ENCODE measurements at regions not wholly inside any gene's neighbourhood (a gene's known extent, or its start where the extent isn't known, plus 50 kb on each side); places are given as distances from the start of the nearest gene placed in this dataset.

DNA sequence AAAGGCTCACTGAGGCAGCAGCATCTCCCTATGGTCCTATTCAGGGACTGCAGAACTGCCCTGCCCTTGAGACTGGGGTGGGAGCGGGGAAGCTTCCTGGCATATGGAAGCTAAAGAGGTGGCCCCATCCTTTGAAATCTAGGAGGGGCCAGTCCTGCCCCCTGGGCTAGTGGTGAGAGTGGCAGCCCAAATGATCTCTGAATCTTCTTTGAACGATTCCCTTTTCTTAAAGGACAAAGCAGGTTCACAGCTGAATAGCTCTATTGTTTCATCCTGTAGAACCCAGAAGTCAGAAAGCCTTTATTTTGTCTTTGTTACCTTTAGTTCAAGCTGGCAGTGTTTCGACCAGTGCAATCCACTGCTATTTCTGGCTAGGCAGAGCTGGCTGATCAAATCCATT, 741.9 kb downstream of the IRX1 start:
- Mint-ChIP-seq H3K36me3 (ENCODE audit: insufficient read depth, unreplicated experiment) (no peaks in the 10 kb centered on the region), H3K27ac (ENCODE audit: unreplicated experiment) (no peak overlapping the region), H3K4me3 (ENCODE audit: unreplicated experiment) (no peak overlapping the region), H3K27me3 (ENCODE audit: insufficient read depth, unreplicated experiment) (no peaks in the 10 kb centered on the region), H3K9me3 (ENCODE audit: unreplicated experiment) (no peaks in the 10 kb centered on the region), H3K4me1 (ENCODE audit: low read depth, unreplicated experiment) (no peaks in the 10 kb centered on the region)
- H3K4me1 ChIP-seq: no peaks in the 10 kb centered on the region
- CTCF ChIA-PET: no interaction called here
- no peak overlapping the region for H3K4me3 ChIP-seq (ENCODE audit: low read depth, low read length)
- H3K9me3 ChIP-seq: no peaks in the 10 kb centered on the region
- DNase-seq: no peak
- TF ChIP-seq, protein P1, sequence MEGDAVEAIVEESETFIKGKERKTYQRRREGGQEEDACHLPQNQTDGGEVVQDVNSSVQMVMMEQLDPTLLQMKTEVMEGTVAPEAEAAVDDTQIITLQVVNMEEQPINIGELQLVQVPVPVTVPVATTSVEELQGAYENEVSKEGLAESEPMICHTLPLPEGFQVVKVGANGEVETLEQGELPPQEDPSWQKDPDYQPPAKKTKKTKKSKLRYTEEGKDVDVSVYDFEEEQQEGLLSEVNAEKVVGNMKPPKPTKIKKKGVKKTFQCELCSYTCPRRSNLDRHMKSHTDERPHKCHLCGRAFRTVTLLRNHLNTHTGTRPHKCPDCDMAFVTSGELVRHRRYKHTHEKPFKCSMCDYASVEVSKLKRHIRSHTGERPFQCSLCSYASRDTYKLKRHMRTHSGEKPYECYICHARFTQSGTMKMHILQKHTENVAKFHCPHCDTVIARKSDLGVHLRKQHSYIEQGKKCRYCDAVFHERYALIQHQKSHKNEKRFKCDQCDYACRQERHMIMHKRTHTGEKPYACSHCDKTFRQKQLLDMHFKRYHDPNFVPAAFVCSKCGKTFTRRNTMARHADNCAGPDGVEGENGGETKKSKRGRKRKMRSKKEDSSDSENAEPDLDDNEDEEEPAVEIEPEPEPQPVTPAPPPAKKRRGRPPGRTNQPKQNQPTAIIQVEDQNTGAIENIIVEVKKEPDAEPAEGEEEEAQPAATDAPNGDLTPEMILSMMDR (IDR thresholded peaks at IDR 0.05; ENCODE audit: insufficient read depth in 1 of 2, low read depth in 1 of 2, low read length in 1 of 2, severe bottlenecking in 1 of 2, unreplicated experiment in 1 of 2): no peak
- POLR2A ChIA-PET: no interaction called here
- intact Hi-C loops (cut with micrococcal nuclease; ENCODE audit: unreplicated experiment): no loop called here
- no peaks in the 10 kb centered on the region for H3K27me3 ChIP-seq (replicated peaks; ENCODE audit: control insufficient read depth, insufficient read depth, low read length)
- BruUV-seq (replicated peaks): no TSS peak
- no peaks in the 10 kb centered on the region for H3K36me3 ChIP-seq (ENCODE audit: control insufficient read depth, insufficient read depth, low read length)

- Mint-ChIP-seq H3K27ac (ENCODE audit: unreplicated experiment) (no peak overlapping the region), H3K4me1 (ENCODE audit: low read depth, unreplicated experiment) (no peaks in the 10 kb centered on the region), H3K27me3 (ENCODE audit: insufficient read depth, unreplicated experiment) (peaks cover 7% of the 10 kb centered on the region), H3K9me3 (ENCODE audit: unreplicated experiment) (no peaks in the 10 kb centered on the region), H3K36me3 (ENCODE audit: insufficient read depth, unreplicated experiment) (no peaks in the 10 kb centered on the region), H3K4me3 (ENCODE audit: unreplicated experiment) (no peak overlapping the region)
- no TSS peak for BruUV-seq (replicated peaks)
- TF ChIP-seq, protein P1 (IDR thresholded peaks at IDR 0.05; ENCODE audit: insufficient read depth in 1 of 2, low read depth in 1 of 2, low read length in 1 of 2, severe bottlenecking in 1 of 2, unreplicated experiment in 1 of 2): no peak
- H3K4me1 ChIP-seq: no peaks in the 10 kb centered on the region
- intact Hi-C loops (cut with micrococcal nuclease; ENCODE audit: unreplicated experiment): no loop called here
- ChIA-PET POLR2A (no interaction called here), CTCF (no interaction called here)
- H3K4me3 ChIP-seq (ENCODE audit: low read depth, low read length): no peak overlapping the region
- H3K27me3 ChIP-seq (replicated peaks; ENCODE audit: control insufficient read depth, insufficient read depth, low read length): no peaks in the 10 kb centered on the region
- H3K36me3 ChIP-seq (ENCODE audit: control insufficient read depth, insufficient read depth, low read length): no peaks in the 10 kb centered on the region
- H3K9me3 ChIP-seq: no peaks in the 10 kb centered on the region
- DNase-seq: no peak
Observed at GRCh38 chr5:4339949-4340348, 744.3 kb downstream of the IRX1 start.

DNA sequence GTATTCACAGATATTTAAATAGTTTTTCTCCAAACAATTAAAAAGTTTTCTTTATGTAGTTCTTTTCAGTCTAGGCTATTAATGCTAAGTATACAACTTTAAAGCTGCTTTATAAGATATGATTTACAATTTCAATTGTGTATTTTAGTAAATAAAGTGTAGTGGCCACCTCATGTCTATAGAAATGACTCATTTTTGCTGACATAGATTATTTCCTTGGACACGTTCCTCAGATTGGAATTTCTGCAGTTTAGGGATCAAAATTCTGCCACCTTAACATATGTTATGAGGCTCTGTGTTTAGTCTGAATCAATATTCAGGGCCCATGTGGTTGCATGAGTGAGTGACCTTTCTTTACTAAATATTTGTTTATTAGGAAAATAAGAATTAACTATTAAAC, 750.2 kb downstream of the IRX1 start:
- no peaks in the 10 kb centered on the region for H3K4me1 Mint-ChIP-seq (ENCODE audit: low read depth, unreplicated experiment)
- intact Hi-C loops (cut with micrococcal nuclease; ENCODE audit: unreplicated experiment): no loop called here
- BruUV-seq (replicated peaks): no TSS peak
- H3K27me3 Mint-ChIP-seq (ENCODE audit: insufficient read depth, unreplicated experiment): peaks cover 7% of the 10 kb centered on the region
- TF ChIP-seq, protein P1 (IDR thresholded peaks at IDR 0.05; ENCODE audit: insufficient read depth in 1 of 2, low read depth in 1 of 2, low read length in 1 of 2, severe bottlenecking in 1 of 2, unreplicated experiment in 1 of 2): no peak
- no peaks in the 10 kb centered on the region for H3K36me3 Mint-ChIP-seq (ENCODE audit: insufficient read depth, unreplicated experiment)
- H3K9me3 Mint-ChIP-seq (ENCODE audit: unreplicated experiment): no peaks in the 10 kb centered on the region
- ChIA-PET CTCF (no interaction called here), POLR2A (no interaction called here)
- no peak overlapping the region for H3K4me3 Mint-ChIP-seq (ENCODE audit: unreplicated experiment)
- Histone ChIP-seq H3K36me3 (ENCODE audit: control insufficient read depth, insufficient read depth, low read length) (no peaks in the 10 kb centered on the region), H3K4me1 (no peaks in the 10 kb centered on the region), H3K27me3 (replicated peaks; ENCODE audit: control insufficient read depth, insufficient read depth, low read length) (no peaks in the 10 kb centered on the region), H3K4me3 (ENCODE audit: low read depth, low read length) (no peak overlapping the region), H3K9me3 (no peaks in the 10 kb centered on the region)
- DNase-seq: no peak
- no peak overlapping the region for H3K27ac Mint-ChIP-seq (ENCODE audit: unreplicated experiment)

Data from Caco-2 (cell line).